ENCODE measurements at regions not wholly inside any gene's neighbourhood (a gene's known extent, or its start where the extent isn't known, plus 50 kb on each side); places are given as distances from the start of the nearest gene placed in this dataset.

- DNase-seq (ENCODE audit: low read depth in 3 of 3), result no peak
Observed at GRCh38 chr16:31701734-31702133, 171.9 kb upstream of the ZNF267 start.

DNA sequence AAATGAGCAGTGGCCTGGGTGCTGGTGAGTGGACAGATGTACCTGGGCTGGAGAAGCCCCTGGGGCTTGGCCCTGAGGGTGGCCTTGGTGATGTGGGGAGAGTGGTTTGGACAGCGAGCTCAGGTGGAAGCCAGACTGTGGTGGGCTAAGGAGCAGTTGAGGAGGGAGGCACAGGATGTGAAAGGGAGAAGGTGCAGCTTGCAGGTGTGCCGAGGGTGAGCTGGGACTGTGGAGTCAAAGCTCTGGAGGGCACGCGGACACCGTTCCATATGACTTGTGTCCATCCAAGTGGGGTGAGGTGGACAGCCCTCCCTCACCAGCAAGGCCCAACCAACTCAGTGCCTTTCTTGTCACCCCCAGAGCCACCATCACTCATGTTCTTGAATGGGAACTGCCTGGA is 170.8 kb upstream of the ZNF267 start:
- no peak for DNase-seq (ENCODE audit: low read depth in 3 of 3)

- no peak for DNase-seq (ENCODE audit: low read depth in 3 of 3)
Observed at GRCh38 chr16:31703526-31704128, 170.0 kb upstream of the ZNF267 start.

DNA sequence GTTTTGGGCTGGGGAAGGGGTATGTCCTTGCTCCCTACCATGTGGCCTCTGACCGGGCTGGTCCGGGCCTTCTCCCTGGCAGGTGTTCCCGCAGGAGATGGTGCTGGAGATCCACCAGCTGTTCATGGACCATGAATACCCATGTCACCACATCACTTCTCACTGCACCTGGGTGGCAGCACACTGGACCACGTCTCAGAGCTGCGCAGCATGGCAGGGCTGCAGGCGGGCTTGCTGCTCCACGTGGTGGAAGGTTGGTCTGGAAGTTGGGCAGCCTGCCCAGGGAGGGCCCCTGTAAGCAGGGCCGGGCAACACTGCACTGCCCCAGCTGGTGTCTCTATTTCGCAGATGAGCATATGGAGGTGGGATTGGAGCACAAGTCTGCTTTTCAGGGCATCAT is 169.5 kb upstream of the ZNF267 start:
- DNase-seq (ENCODE audit: low read depth in 3 of 3), result no peak

DNA sequence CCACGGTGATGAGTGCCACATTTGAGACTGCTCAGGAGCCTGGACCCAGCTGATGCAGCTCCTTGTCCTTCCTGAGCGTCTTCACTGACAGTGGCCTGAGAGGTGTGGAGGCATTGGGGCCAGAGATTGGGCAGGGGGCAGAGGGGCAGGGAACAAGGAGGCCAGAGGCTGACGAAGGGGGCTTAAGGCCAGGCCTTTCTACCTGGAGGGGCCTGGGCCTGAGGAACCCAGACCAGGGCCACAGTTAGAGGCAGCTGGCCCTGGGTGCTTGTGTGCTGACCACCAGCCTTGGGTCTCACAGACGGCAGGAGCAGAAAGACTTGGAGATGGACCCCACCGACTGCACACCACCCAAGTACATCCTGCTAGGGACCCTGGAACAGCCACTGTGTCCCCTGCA is 168.2 kb upstream of the ZNF267 start:
- no peak for DNase-seq (ENCODE audit: low read depth in 3 of 3)

DNA sequence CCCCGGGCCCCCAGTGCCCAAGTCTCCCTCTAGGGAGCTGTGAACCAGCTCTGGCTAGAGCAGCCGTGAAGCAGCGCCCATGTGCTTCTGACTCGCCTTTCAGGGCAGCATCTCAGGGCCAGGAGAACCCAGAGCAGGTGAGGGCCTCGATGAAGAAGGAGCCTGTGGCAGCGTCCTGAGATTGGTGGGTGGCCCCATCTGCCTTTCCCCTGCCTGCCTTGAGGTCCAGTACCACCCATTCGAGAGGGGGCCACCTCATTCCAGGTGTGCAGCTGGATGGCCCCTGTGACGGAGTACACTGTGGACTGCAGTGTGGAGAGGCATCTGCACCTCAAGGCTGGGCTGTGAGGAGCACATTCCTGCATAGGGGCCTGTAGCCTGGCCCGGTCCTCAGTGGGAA is 167.3 kb upstream of the ZNF267 start:
- no peak for DNase-seq (ENCODE audit: low read depth in 3 of 3)

DNA sequence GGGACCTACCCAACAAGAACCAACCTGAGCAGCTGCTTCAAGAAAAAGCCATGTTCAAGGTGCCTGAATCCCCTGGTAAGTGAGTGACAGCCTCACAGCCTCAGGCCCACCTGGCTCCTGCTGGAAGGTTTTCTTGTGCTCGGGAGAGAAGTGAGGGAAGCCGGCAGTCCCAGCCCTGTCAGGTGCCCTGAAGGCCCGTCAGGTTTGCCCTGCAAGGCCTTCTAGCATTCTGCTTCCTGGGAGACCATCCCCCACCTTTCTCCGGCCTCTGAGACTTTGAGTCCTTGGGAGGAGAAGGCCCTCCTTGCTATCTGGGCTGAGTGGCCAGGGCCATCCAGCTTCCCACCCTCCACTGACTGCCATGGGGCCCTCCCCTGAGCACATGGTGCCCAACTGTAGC is 166.7 kb upstream of the ZNF267 start:
- no peak for DNase-seq (ENCODE audit: low read depth in 3 of 3)

DNA sequence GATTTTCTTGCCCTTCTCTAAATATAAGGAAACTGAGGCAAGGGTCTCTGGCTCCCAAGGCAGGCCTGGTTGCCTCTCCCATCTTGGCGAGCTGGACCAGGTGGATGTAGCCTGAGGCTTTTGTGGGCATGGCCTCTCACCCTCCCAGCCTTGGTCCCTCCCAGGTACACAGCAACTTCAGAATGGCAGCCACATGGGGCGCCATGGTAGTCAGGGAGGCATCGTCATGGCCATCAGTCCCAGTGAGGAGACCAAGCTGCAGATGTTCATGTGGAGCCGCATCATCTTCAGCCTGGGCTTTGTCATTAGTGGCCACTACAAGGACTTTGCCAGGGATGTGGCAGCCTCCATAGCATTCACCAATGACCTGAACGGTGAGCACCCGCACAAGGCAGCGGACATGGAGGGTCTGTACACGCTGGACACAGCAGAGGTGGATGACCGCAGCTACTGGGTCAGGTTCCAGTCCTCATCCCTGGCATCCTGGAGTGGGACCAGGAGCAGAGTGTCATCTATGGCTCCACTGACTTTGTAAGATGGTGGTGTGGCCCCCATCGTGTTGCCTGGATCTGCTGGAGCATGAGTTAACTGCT is 165.8 kb upstream of the ZNF267 start:
- DNase-seq (ENCODE audit: low read depth in 3 of 3), result no peak

DNA sequence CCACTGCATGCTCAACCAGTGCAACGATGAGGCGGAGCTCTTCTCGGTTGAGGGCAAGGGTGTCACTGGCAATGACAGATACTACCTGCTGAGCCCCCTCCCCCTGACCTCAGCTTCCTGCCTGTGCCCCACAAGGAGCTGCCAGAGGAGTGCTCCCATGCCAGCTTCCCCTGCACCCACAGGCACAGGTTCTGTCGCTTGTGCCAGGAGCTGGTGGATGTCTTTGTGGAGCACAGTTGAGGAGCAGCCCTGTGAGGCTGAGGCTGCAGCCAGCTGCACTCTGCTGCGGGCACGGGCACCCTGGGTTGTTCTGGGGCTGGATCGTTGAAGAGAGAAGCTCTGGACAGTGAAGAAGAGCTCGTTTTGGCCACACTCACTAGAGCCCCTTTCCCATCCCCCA is 165.3 kb upstream of the ZNF267 start:
- no peak for DNase-seq (ENCODE audit: low read depth in 3 of 3)

GRCh38 chr16:31709181-31709580 is 164.4 kb upstream of the ZNF267 start:
- no peak for DNase-seq (ENCODE audit: low read depth in 3 of 3)

GRCh38 chr16:31710134-31710533 is 163.5 kb upstream of the ZNF267 start:
- DNase-seq (ENCODE audit: low read depth in 3 of 3), result no peak

- DNase-seq (ENCODE audit: low read depth in 3 of 3), result no peak
Observed at GRCh38 chr16:31710880-31711279, 162.7 kb upstream of the ZNF267 start.

DNA sequence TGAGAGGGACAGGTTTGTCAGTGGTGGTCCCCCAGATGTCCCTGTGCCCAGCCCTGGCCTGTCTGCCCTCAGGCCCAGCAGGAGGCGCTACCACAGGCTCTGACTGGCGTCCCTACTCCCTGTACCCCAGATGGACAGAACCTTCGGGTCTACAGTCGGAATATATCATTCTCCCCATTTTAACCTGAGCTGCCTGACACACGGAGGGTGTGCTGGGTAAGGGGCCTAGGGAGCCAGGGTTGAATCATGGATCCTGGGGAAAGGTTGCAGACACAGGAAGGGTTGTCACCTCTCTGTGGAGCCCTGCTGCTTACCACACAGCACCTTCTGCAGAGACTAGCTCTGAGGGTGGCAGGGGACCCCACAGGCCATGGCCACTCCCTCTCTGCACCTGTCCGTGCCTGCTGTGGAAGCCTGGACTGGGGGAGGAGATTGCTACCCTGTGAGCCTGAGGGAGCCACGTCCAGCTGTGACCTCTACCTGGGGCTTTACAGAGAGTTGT is 162.2 kb upstream of the ZNF267 start:
- no peak for DNase-seq (ENCODE audit: low read depth in 3 of 3)

GRCh38 chr16:31712064-31712540 is 161.5 kb upstream of the ZNF267 start:
- DNase-seq (ENCODE audit: low read depth in 3 of 3), result no peak

- peak; percentile 86 to 91 (median 88) for DNase-seq (ENCODE audit: low read depth in 3 of 3)
Observed at GRCh38 chr16:31713071-31713944, 160.3 kb upstream of the ZNF267 start.

DNA sequence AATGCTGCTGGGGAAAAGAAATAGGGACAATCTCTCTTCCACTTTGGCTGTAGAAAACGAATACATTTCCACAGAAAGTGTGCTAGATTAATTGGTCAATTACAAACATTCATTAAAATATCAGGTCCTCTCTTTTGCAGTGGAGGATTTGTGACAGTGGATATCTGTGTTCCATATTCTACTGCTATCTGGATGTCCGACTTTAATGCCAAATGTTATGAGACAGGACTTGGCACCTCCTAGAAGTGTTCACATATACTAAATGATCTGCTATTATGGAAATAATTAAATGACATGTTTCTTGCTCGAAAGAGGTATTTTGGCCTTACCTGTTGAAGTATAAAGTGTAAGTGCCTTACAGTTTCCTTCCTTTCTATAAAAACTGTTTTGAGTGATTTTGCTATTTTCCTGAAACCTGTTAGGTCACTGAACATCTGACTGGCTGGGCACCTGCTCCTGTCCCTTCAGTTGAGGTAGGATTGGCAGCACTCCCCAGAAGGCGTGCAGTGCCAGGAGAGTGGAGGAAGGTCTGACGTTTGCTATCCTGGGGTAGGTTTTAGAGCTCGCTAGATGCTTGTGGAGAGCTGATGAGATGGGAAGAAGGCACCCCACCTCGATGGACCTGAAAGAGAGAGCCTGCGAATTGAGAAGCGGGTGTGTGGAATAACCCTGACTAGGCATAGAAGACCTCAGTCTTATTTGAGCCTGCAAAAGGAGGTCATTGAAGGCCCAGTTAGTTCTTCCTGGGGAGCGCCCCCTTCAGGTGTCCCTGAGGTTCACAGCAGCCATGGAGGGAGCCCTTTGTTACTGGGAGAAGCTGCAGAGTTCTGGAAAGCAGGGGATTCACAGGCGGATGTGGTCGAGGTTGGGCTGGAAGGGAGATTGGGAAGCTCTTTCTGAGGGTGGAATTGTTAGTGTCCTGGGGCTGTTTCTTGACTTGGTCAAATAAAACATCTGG is 159.4 kb upstream of the ZNF267 start:
- no peak for DNase-seq (ENCODE audit: low read depth in 3 of 3)

GRCh38 chr16:31714903-31715504 is 158.6 kb upstream of the ZNF267 start:
- DNase-seq (ENCODE audit: low read depth in 3 of 3), result no peak

- DNase-seq (ENCODE audit: low read depth in 3 of 3), result no peak
Observed at GRCh38 chr16:31715915-31716314, 157.7 kb upstream of the ZNF267 start.

- no peak for DNase-seq (ENCODE audit: low read depth in 3 of 3)
Observed at GRCh38 chr16:31718998-31719397, 154.6 kb upstream of the ZNF267 start.

DNA sequence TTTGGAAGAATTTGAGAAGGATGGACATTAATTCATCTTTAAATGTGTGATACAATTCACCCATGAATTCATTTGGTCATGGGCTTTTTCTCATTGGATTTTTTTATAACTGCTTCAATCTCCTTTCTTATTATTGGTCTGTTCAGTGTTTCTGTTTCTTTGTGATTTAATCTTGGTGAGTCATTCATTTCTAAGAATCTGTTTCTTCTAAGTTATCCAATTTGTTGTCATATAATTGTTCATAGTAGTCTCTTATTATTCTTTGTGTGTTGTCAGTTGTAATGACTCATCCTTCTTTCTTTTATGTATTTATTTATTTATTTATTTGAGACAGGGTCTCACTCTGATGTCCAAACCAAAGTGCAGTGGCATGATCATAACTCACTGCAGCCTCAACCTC is 146.1 kb upstream of the ZNF267 start:
- DNase-seq (ENCODE audit: low read depth in 3 of 3), result no peak

GRCh38 chr16:31734265-31734664 is 139.3 kb upstream of the ZNF267 start:
- DNase-seq (ENCODE audit: low read depth in 3 of 3), result no peak
